Natural killer cell (primary cell): ENCODE measurements at regions not wholly inside any gene's neighbourhood (a gene's known extent, or its start where the extent isn't known, plus 50 kb on each side); places are given as distances from the start of the nearest gene placed in this dataset.

ENCODE experiments used
- ATAC-seq, 3 donors: fragments of 150-1000 bp in 2 of 3; fragments of 200-7000 bp in 1 of 3; cut with Tn5 transposase; 1 replicate in 1 of 3; 2 replicates in 2 of 3; pipeline ENCODE4 v1.10.0; 2021; ENCODE audit warnings: mild to moderate bottlenecking in 2 of 3, moderate library complexity in 2 of 3
- DNase-seq, 2 donors: peaks; one replicate each; pipeline versions ENCODE4 v3.0.0 to v3.0.0-alpha.2; 2013 to 2021; ENCODE audit warnings: mixed read lengths in 1 of 2
- H3K27ac ChIP-seq: one replicate; pipeline ENCODE4 v1.5.1; 2013; ENCODE audit warnings: mild to moderate bottlenecking, low read length
- H3K27me3 ChIP-seq: one replicate; pipeline ENCODE4 v1.6.1; 2013; ENCODE audit warnings: low read length; ENCODE audit not compliant: control insufficient read depth, insufficient read depth
- H3K36me3 ChIP-seq: one replicate; pipeline ENCODE4 v1.6.1; 2013; ENCODE audit warnings: low read length; ENCODE audit not compliant: control insufficient read depth, insufficient read depth
- H3K4me1 ChIP-seq: one replicate; pipeline ENCODE4 v1.6.1; 2013; ENCODE audit warnings: low read length; ENCODE audit not compliant: control insufficient read depth, insufficient read depth
- H3K4me3 ChIP-seq: one replicate; pipeline ENCODE4 v1.5.1; 2013; ENCODE audit warnings: low read length
- H3K9me3 ChIP-seq: one replicate; pipeline ENCODE4 v1.6.1; 2013; ENCODE audit warnings: low read length; ENCODE audit not compliant: control insufficient read depth, insufficient read depth
- H3K27ac Mint-ChIP-seq, 2 donors: one replicate each; pipeline ENCODE4 v1.8.0; 2022; ENCODE audit warnings: mild to moderate bottlenecking in 2 of 2, mixed read lengths in 2 of 2, moderate library complexity in 1 of 2
- H3K27me3 Mint-ChIP-seq, 2 donors: one replicate each; pipeline ENCODE4 v1.8.0; 2022; ENCODE audit warnings: low read depth in 2 of 2, mixed read lengths in 2 of 2
- H3K36me3 Mint-ChIP-seq: one replicate; pipeline ENCODE4 v1.8.0; 2022; ENCODE audit warnings: mixed read lengths
- H3K4me1 Mint-ChIP-seq, 2 donors: one replicate each; pipeline ENCODE4 v1.8.0; 2022; ENCODE audit warnings: mixed read lengths in 2 of 2
- H3K4me3 Mint-ChIP-seq: one replicate; pipeline ENCODE4 v1.8.0; 2022; ENCODE audit warnings: mild to moderate bottlenecking, moderate library complexity, mixed read lengths
- H3K9me3 Mint-ChIP-seq, 2 donors: one replicate each; pipeline ENCODE4 v1.8.0; 2022; ENCODE audit warnings: mixed read lengths in 2 of 2
- WGBS: methylation state at CpG from one replicate; pipeline ENCODE4 v1.1.7; 2013; ENCODE audit warnings: missing lambda C conversion rate; ENCODE audit not compliant: insufficient coverage; 5-methylcytosine and 5-hydroxymethylcytosine counted together
- intact Hi-C: fragments of 100-400 bp; cut with micrococcal nuclease; formaldehyde crosslinking; loops from one replicate; pipeline ENCODE4 v1.14.2; 2022
- TF ChIP-seq, protein P1 (sequence below): fragments of 200-600 bp; IDR thresholded peaks from one replicate; pipeline ENCODE4 v1.8.0; 2022; ENCODE audit warnings: antibody characterized with exemption

DNA sequence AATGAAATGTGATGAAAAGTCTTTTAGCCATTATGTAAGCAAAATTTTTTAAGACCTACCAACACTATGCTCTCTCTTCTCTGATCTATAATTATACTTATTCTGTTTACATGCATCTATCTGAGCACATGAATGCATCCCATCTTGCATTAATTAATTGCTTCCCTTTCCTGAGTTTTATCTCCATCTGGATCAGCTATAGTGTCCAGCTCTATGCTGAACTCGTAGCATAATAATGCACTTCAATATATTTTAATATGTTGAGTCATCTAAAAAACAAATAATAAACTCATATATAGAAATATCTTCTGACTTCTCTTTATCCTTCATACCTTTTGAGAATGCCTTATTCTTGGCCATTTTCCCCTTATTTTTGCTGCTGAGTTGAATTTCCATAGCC is 1097.8 kb downstream of the TTLL7 start:
- intact Hi-C loops: no loop called here
- WGBS: no CpG with 5 or more reads among the region's 1 CpG

DNA sequence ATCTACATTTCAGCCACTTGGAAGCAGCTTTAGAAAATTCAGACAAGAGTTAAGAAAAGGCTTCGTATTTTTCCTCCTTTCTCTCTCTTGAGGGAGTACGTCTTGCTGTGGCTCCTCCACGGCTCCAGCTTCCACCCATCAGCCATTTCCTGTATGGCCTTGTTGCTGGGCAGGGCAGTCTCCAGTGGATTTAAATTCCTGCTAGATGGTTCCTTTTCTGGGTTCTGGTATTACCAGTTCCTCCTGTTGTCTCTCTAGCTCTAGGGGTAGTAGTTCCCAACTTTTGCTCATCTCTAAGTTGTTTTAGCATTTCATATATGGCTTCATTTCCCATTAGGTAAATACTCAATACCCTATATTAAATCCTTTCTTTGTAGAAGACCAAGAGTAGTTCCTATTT is 1098.3 kb downstream of the ADGRL2 start:
- H3K27me3 ChIP-seq: no peaks in the 10 kb centered on the region
- no peaks in the 10 kb centered on the region for H3K9me3 ChIP-seq
- H3K9me3 Mint-ChIP-seq: peaks cover 8 to 10% of the 10 kb centered on the region in 2 donors
- H3K36me3 Mint-ChIP-seq: peaks cover 10% of the 10 kb centered on the region
- no peaks in the 10 kb centered on the region for H3K4me1 Mint-ChIP-seq
- no peak overlapping the region for H3K27ac ChIP-seq
- no peak overlapping the region for H3K27ac Mint-ChIP-seq
- H3K36me3 ChIP-seq: no peaks in the 10 kb centered on the region
- 79% methylated on average over 3 of the region's 3 CpGs for WGBS
- intact Hi-C loops: no loop called here
- TF ChIP-seq, protein P1, sequence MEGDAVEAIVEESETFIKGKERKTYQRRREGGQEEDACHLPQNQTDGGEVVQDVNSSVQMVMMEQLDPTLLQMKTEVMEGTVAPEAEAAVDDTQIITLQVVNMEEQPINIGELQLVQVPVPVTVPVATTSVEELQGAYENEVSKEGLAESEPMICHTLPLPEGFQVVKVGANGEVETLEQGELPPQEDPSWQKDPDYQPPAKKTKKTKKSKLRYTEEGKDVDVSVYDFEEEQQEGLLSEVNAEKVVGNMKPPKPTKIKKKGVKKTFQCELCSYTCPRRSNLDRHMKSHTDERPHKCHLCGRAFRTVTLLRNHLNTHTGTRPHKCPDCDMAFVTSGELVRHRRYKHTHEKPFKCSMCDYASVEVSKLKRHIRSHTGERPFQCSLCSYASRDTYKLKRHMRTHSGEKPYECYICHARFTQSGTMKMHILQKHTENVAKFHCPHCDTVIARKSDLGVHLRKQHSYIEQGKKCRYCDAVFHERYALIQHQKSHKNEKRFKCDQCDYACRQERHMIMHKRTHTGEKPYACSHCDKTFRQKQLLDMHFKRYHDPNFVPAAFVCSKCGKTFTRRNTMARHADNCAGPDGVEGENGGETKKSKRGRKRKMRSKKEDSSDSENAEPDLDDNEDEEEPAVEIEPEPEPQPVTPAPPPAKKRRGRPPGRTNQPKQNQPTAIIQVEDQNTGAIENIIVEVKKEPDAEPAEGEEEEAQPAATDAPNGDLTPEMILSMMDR: no peak
- no peaks in the 10 kb centered on the region for H3K27me3 Mint-ChIP-seq
- H3K4me3 ChIP-seq: no peak overlapping the region
- no peak for DNase-seq
- H3K4me1 ChIP-seq: no peaks in the 10 kb centered on the region
- ATAC-seq: no peak
- no peak overlapping the region for H3K4me3 Mint-ChIP-seq

More for the DNA sequence above, 1097.8 kb downstream of the TTLL7 start:
- Histone ChIP-seq H3K9me3 (no peaks in the 10 kb centered on the region), H3K4me3 (no peak overlapping the region), H3K27me3 (no peaks in the 10 kb centered on the region), H3K27ac (no peak overlapping the region), H3K4me1 (no peaks in the 10 kb centered on the region), H3K36me3 (no peaks in the 10 kb centered on the region)
- Mint-ChIP-seq H3K27me3 (no peaks in the 10 kb centered on the region), H3K4me3 (no peak overlapping the region), H3K36me3 (peaks cover 10% of the 10 kb centered on the region), H3K9me3 (peaks cover 8 to 10% of the 10 kb centered on the region in 2 donors), H3K4me1 (no peaks in the 10 kb centered on the region), H3K27ac (no peak overlapping the region)
- ATAC-seq (no peak), DNase-seq (no peak)
- TF ChIP-seq, protein P1: no peak

DNA sequence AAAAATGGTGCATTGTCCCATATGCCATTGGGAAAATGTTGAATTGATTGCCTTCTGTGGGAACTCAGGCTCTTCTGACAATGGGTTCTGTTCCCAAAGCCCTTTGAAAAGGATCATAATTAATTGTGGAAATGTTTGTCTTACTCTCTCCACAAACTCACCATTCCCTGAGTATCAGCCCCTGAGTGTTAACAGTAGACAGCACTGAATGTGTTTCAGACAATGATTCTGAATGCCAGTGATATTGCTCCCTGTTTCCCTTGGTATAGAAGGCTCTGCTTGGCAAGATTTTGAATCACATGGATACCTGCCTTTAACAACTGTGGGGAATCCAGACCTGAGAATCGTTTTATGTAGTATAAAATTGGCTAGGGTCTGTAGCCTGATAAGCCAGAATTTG is 1096.8 kb downstream of the ADGRL2 start:
- no peak for ATAC-seq
- Mint-ChIP-seq H3K27me3 (no peaks in the 10 kb centered on the region), H3K36me3 (no peaks in the 10 kb centered on the region), H3K4me1 (no peaks in the 10 kb centered on the region), H3K9me3 (peaks cover 8% of the 10 kb centered on the region in 2 donors), H3K4me3 (no peak overlapping the region), H3K27ac (no peak overlapping the region)
- Histone ChIP-seq H3K27me3 (no peaks in the 10 kb centered on the region), H3K9me3 (no peaks in the 10 kb centered on the region), H3K27ac (no peak overlapping the region), H3K36me3 (no peaks in the 10 kb centered on the region), H3K4me3 (no peak overlapping the region), H3K4me1 (no peaks in the 10 kb centered on the region)
- intact Hi-C loops: no loop called here
- 52% methylated on average over 1 of the region's 1 CpG for WGBS
- DNase-seq: no peak
- TF ChIP-seq, protein P1: no peak

DNA sequence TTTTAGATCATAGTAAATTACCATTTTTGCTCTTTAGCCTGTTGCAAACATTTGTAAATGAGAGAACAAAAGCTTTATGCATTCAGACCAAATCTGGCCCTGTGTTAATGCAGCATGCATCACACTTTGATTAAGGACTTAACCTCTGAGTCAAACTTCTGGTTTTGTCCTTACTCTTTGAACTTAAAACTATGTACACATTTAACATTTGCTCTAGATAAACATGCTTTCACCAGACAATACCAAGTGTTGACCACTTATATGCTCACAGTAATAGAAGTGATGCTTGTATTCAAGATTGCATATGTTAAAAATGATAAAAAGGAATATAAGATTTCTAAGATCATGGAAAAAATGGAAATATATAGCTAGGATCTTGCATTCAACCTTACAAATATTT is 1095.3 kb downstream of the ADGRL2 start:
- Histone ChIP-seq H3K36me3 (no peaks in the 10 kb centered on the region), H3K27me3 (no peaks in the 10 kb centered on the region), H3K27ac (no peak overlapping the region), H3K9me3 (no peaks in the 10 kb centered on the region), H3K4me3 (no peak overlapping the region), H3K4me1 (no peaks in the 10 kb centered on the region)
- H3K27ac Mint-ChIP-seq: no peak overlapping the region
- TF ChIP-seq, protein P1: no peak
- no peaks in the 10 kb centered on the region for H3K27me3 Mint-ChIP-seq
- H3K36me3 Mint-ChIP-seq: no peaks in the 10 kb centered on the region
- H3K4me1 Mint-ChIP-seq: no peaks in the 10 kb centered on the region
- H3K9me3 Mint-ChIP-seq: peaks cover 3 to 10% of the 10 kb centered on the region in 2 donors
- DNase-seq (no peak), ATAC-seq (no peak)
- intact Hi-C loops: no loop called here
- H3K4me3 Mint-ChIP-seq: no peak overlapping the region
